IMR-90 (cell line): ENCODE measurements at regions not wholly inside any gene's neighbourhood (a gene's known extent, or its start where the extent isn't known, plus 50 kb on each side); places are given as distances from the start of the nearest gene placed in this dataset.
"Not testable (repeated sequence)": the region's sequence is repeated elsewhere in the genome, so short reads cannot be mapped to it uniquely, and the experiment has no call there.

Source experiments
- ATAC-seq: fragments of 200-7000 bp; cut with Tn5 transposase; 2 replicates; pipeline ENCODE4 v1.9.1; 2020; ENCODE audit warnings: low read depth, mild to moderate bottlenecking, moderate library complexity
- BruUV-seq: library from RNA; stranded (reverse); fragments of 400-500 nt; replicated peaks from 2 replicates; lab custom pipeline; 2021; lab: Mats Ljungman, UMichigan
- CTCF ChIA-PET: fragments of 300-600 bp; formaldehyde crosslinking; extraction: SDS; loops from one replicate; lab custom pipeline; 2021; ENCODE audit warnings: antibody characterized with exemption; lab: Yijun Ruan, JAX
- POLR2A ChIA-PET: fragments of 300-600 bp; sonication (Branson Sonifier 250); formaldehyde crosslinking; loops from one replicate; lab custom pipeline; 2022; ENCODE audit warnings: antibody characterized with exemption; ENCODE audit not compliant: unreplicated experiment; lab: Charles Lee
- DNase-seq: peaks from one replicate; pipeline ENCODE4 v3.0.0; 2013
- H2AFZ ChIP-seq: replicated peaks from 2 replicates; pipeline ENCODE3; 2013; ENCODE audit warnings: low read length, mild to moderate bottlenecking; ENCODE audit not compliant: poor library complexity
- H2AK5ac ChIP-seq: 2 replicates; pipeline ENCODE4 v1.6.1; 2013; ENCODE audit warnings: low read depth, low read length, inconsistent platforms
- H2AK9ac ChIP-seq: replicated peaks from 2 replicates; pipeline ENCODE3; 2013; ENCODE audit warnings: mild to moderate bottlenecking, low read depth, low read length, moderate library complexity; ENCODE audit not compliant: poor library complexity
- H2BK120ac ChIP-seq: 2 replicates; pipeline ENCODE4 v1.6.1; 2013; ENCODE audit warnings: low read depth, low read length, inconsistent platforms
- H2BK15ac ChIP-seq: 3 replicates; pipeline ENCODE4 v1.6.1; 2013; ENCODE audit warnings: low read depth, low read length, inconsistent platforms
- H2BK20ac ChIP-seq: 2 replicates; pipeline ENCODE4 v1.6.1; 2013; ENCODE audit warnings: low read depth, mild to moderate bottlenecking, inconsistent platforms, low read length, moderate library complexity
- H2BK5ac ChIP-seq: 2 replicates; pipeline ENCODE4 v1.6.1; 2013; ENCODE audit warnings: mild to moderate bottlenecking, low read depth, low read length, inconsistent platforms; ENCODE audit not compliant: poor library complexity, severe bottlenecking
- H3K14ac ChIP-seq: replicated peaks from 2 replicates; pipeline ENCODE4 v1.6.1; 2013; ENCODE audit warnings: low read depth, low read length, inconsistent platforms
- H3K18ac ChIP-seq: 2 replicates; pipeline ENCODE4 v1.6.1; 2013; ENCODE audit warnings: low read depth, low read length, control low read depth
- H3K23ac ChIP-seq: 2 replicates; pipeline ENCODE4 v1.6.1; 2013; ENCODE audit warnings: low read depth, low read length, inconsistent platforms
- H3K27ac ChIP-seq: 2 replicates; pipeline ENCODE4 v1.5.1; 2013; ENCODE audit warnings: mild to moderate bottlenecking, control low read depth, low read length; ENCODE audit not compliant: insufficient read depth
- H3K27me3 ChIP-seq: 2 replicates; pipeline ENCODE4 v1.6.1; 2013; ENCODE audit warnings: low read length; ENCODE audit not compliant: control insufficient read depth, insufficient read depth
- H3K36me3 ChIP-seq: 2 replicates; pipeline ENCODE4 v1.6.1; 2013; ENCODE audit warnings: low read length, mixed read lengths; ENCODE audit not compliant: control insufficient read depth, insufficient read depth
- H3K4ac ChIP-seq: 2 replicates; pipeline ENCODE4 v1.6.1; 2013; ENCODE audit warnings: low read depth, low read length, inconsistent platforms
- H3K4me1 ChIP-seq: 2 replicates; pipeline ENCODE4 v1.6.1; 2013; ENCODE audit warnings: low read length, mixed read lengths; ENCODE audit not compliant: control insufficient read depth, insufficient read depth
- H3K4me2 ChIP-seq: 2 replicates; pipeline ENCODE4 v1.6.1; 2013; ENCODE audit warnings: low read depth, mild to moderate bottlenecking, control low read depth, low read length, moderate library complexity
- H3K4me3 ChIP-seq: 2 replicates; pipeline ENCODE4 v1.5.1; 2013; ENCODE audit warnings: low read depth, mild to moderate bottlenecking, control low read depth, low read length, moderate library complexity; ENCODE audit not compliant: insufficient read depth
- H3K56ac ChIP-seq: 2 replicates; pipeline ENCODE4 v1.6.1; 2013; ENCODE audit warnings: low read length, inconsistent platforms; ENCODE audit not compliant: insufficient read depth; ENCODE audit errors: extremely low read depth
- H3K79me1 ChIP-seq, 2 experiments: 2 replicates each; pipeline ENCODE4 v1.6.1; 2013; ENCODE audit warnings: low read length in 2 of 2, inconsistent platforms in 1 of 2, low read depth in 1 of 2
- H3K9ac ChIP-seq: 2 replicates; pipeline ENCODE4 v1.6.1; 2013; ENCODE audit warnings: low read depth, low read length, control low read depth
- H3K9me1 ChIP-seq: 2 replicates; pipeline ENCODE4 v1.6.1; 2013; ENCODE audit warnings: low read length, inconsistent platforms; ENCODE audit not compliant: insufficient read depth
- H3K9me3 ChIP-seq: 2 replicates; pipeline ENCODE4 v1.6.1; 2013; ENCODE audit warnings: low read length; ENCODE audit not compliant: control insufficient read depth, insufficient read depth
- H4K20me1 ChIP-seq: 2 replicates; pipeline ENCODE4 v1.6.1; 2013; ENCODE audit warnings: low read length, inconsistent platforms; ENCODE audit not compliant: insufficient read depth
- H4K5ac ChIP-seq: 2 replicates; pipeline ENCODE4 v1.6.1; 2013; ENCODE audit warnings: mild to moderate bottlenecking, low read depth, low read length, control low read depth
- H4K8ac ChIP-seq, 2 experiments: 2 replicates each; pipeline ENCODE4 v1.6.1; 2013; ENCODE audit warnings: low read depth in 2 of 2, low read length in 2 of 2, control low read depth in 1 of 2, inconsistent platforms in 1 of 2
- H4K91ac ChIP-seq: 2 replicates; pipeline ENCODE4 v1.6.1; 2013; ENCODE audit warnings: low read depth, low read length, inconsistent platforms; ENCODE audit not compliant: insufficient read depth
- BHLHE40 ChIP-seq: fragments of 150-350 bp; IDR thresholded peaks from 2 replicates; pipeline ENCODE4 v1.6.1; 2016; ENCODE audit warnings: mild to moderate bottlenecking, low read depth, low read length
- CEBPB ChIP-seq: IDR thresholded peaks from 2 replicates; pipeline ENCODE4 v1.6.1; 2012; ENCODE audit warnings: low read depth, low read length, improper control_type of control experiment
- CHD1 ChIP-seq: IDR thresholded peaks from 2 replicates; pipeline ENCODE4 v1.6.1; 2012; ENCODE audit warnings: low read depth, low read length, improper control_type of control experiment
- FOS ChIP-seq: fragments of 150-350 bp; IDR thresholded peaks from 2 replicates; pipeline ENCODE4 v1.6.1; 2016; ENCODE audit warnings: low read depth, low read length
- MAZ ChIP-seq: IDR thresholded peaks from 2 replicates; pipeline ENCODE4 v1.6.1; 2012; ENCODE audit warnings: low read depth, mild to moderate bottlenecking, low read length, improper control_type of control experiment, moderate library complexity, borderline replicate concordance
- MXI1 ChIP-seq: IDR thresholded peaks from 2 replicates; pipeline ENCODE4 v1.6.1; 2012; ENCODE audit warnings: low read depth, mild to moderate bottlenecking, low read length, moderate library complexity, borderline replicate concordance
- RAD21 ChIP-seq: IDR thresholded peaks from 2 replicates; pipeline ENCODE4 v1.6.1; 2012; ENCODE audit warnings: low read length, improper control_type of control experiment
- USF2 ChIP-seq: fragments of 150-350 bp; IDR thresholded peaks from 2 replicates; pipeline ENCODE4 v1.6.1; 2017; ENCODE audit warnings: mild to moderate bottlenecking, antibody characterized with exemption, low read length, low read depth
- whole genome bisulfite sequencing, 2 experiments: methylation state at CpG; one replicate each; pipeline versions ENCODE4 v1.1.5 to v1.1.7; 2013; ENCODE audit warnings: missing lambda C conversion rate in 2 of 2; ENCODE audit not compliant: insufficient read length in 1 of 2; ENCODE audit errors: extremely low coverage in 2 of 2; 5-methylcytosine and 5-hydroxymethylcytosine counted together
- dilution Hi-C: fragments of 300-500 bp; cut with HindIII; formaldehyde crosslinking; loops from one replicate; pipeline ENCODE4 v1.14.3; 2018; ENCODE audit warnings: low sequenced_read_pairs; ENCODE audit not compliant: unreplicated experiment
- in situ Hi-C: fragments of 300-500 bp; cut with MboI; formaldehyde crosslinking; loops from 3 replicates; pipeline ENCODE4 v1.14.3; 2019; ENCODE audit warnings: low sequenced_read_pairs, inconsistent platforms, mixed read lengths
- intact Hi-C: fragments of 100-400 bp; cut with micrococcal nuclease; formaldehyde crosslinking; loops from 2 replicates; pipeline ENCODE4 v1.10.0; 2022

GRCh38 chr5:135737701-135738563, 96.5 kb upstream of the SLC25A48 start:
- H3K14ac ChIP-seq = no peak overlapping the region
- H2BK5ac ChIP-seq = no peak overlapping the region
- no peaks in the 10 kb centered on the region for H3K9me1 ChIP-seq
- no peaks in the 10 kb centered on the region for H3K4me1 ChIP-seq
- WGBS, 2 experiments = no CpG with 5 or more reads among the region's 11 CpGs
- no TSS peak for BruUV-seq
- no peak overlapping the region for H3K18ac ChIP-seq
- no peaks in the 10 kb centered on the region for H4K20me1 ChIP-seq
- no peak overlapping the region for H3K9ac ChIP-seq
- H4K91ac ChIP-seq = no peak overlapping the region
- H4K5ac ChIP-seq = no peak overlapping the region
- in situ Hi-C loops = no loop called here
- H3K4me2 ChIP-seq = no peak overlapping the region
- no peak for TF ChIP-seq MXI1
- TF ChIP-seq RAD21 = no peak
- TF ChIP-seq USF2 = no peak
- TF ChIP-seq MAZ = no peak
- TF ChIP-seq CEBPB = no peak
- no peak for TF ChIP-seq FOS
- TF ChIP-seq BHLHE40 = no peak
- TF ChIP-seq CHD1 = no peak
- peaks cover 2% of the 10 kb centered on the region; the same call in 1 of the 2 replicates for H3K27me3 ChIP-seq
- intact Hi-C loops = no loop called here
- H2BK20ac ChIP-seq = no peak overlapping the region
- no peak overlapping the region for H3K27ac ChIP-seq
- H2BK15ac ChIP-seq = no peak overlapping the region
- H3K4me3 ChIP-seq = no peak overlapping the region
- no peak overlapping the region for H2AK9ac ChIP-seq
- no peak for ATAC-seq
- POLR2A ChIA-PET = no interaction called here
- H2BK120ac ChIP-seq = no peak overlapping the region
- no peak overlapping the region for H2AK5ac ChIP-seq
- dilution Hi-C loops = no loop called here
- CTCF ChIA-PET = no interaction called here
- no peak overlapping the region for H2AFZ ChIP-seq
- no peak for DNase-seq
- no peak overlapping the region for H3K23ac ChIP-seq
- H3K36me3 ChIP-seq = no peaks in the 10 kb centered on the region
- H3K4ac ChIP-seq = no peak overlapping the region
- no peak overlapping the region for H3K56ac ChIP-seq
- no peaks in the 10 kb centered on the region for H3K79me1 ChIP-seq
- no peaks in the 10 kb centered on the region for H3K9me3 ChIP-seq
- H4K8ac ChIP-seq = no peak overlapping the region

- dilution Hi-C loops, CTCF ChIA-PET, H3K4me1 ChIP-seq, H4K20me1 ChIP-seq, BruUV-seq, H3K23ac ChIP-seq, H3K79me1 ChIP-seq, in situ Hi-C loops, H4K5ac ChIP-seq, H2BK120ac ChIP-seq, H3K4ac ChIP-seq, H3K9ac ChIP-seq, H3K4me2 ChIP-seq, H3K9me3 ChIP-seq, ATAC-seq, intact Hi-C loops, H4K8ac ChIP-seq, POLR2A ChIA-PET, H2BK15ac ChIP-seq, H3K4me3 ChIP-seq, H3K27ac ChIP-seq, H2BK20ac ChIP-seq, H3K18ac ChIP-seq, H2BK5ac ChIP-seq, H2AFZ ChIP-seq, H2AK9ac ChIP-seq, H3K9me1 ChIP-seq, H3K14ac ChIP-seq, DNase-seq, H2AK5ac ChIP-seq, H4K91ac ChIP-seq, H3K36me3 ChIP-seq, H3K27me3 ChIP-seq, H3K56ac ChIP-seq: not testable (repeated sequence)
- 50% methylated on average over 6 of the region's 9 CpGs; no CpG with 5 or more reads in 1 of the 2 experiments for WGBS, 2 experiments
Observed at GRCh38 chr5:135736952-135737351, 97.5 kb upstream of the SLC25A48 start.
